Prostate gland (tissue), 2 donors: ENCODE measurements at regions not wholly inside any gene's neighbourhood (a gene's known extent, or its start where the extent isn't known, plus 50 kb on each side); places are given as distances from the start of the nearest gene placed in this dataset.

ENCODE experiments used
- DNase-seq: peaks from one replicate; pipeline ENCODE4 v3.0.0-alpha.2; 2019; ENCODE audit warnings: low spot score
- H3K27ac ChIP-seq, 2 donors: fragments of 200-600 bp; sonication (generic); 2 replicates each; pipeline ENCODE4 v1.5.1; 2017 to 2019
- H3K27me3 ChIP-seq: fragments of 200-600 bp; sonication (generic); replicated peaks from 2 replicates; pipeline ENCODE4 v1.5.1; 2019; ENCODE audit not compliant: insufficient read depth
- H3K36me3 ChIP-seq, 2 donors: fragments of 200-600 bp; sonication (generic); 1 replicate in 1 of 2; 2 replicates in 1 of 2; pipeline versions ENCODE4 v1.5.1 to v1.8.1; 2017 to 2019
- H3K4me1 ChIP-seq: fragments of 200-600 bp; sonication (generic); replicated peaks from 2 replicates; pipeline ENCODE4 v1.5.1; 2019
- H3K4me3 ChIP-seq, 2 donors: fragments of 200-600 bp; sonication (generic); 2 replicates each; pipeline ENCODE4 v1.5.1; 2017 to 2019
- H3K9me3 ChIP-seq: fragments of 200-600 bp; sonication (generic); 2 replicates; pipeline ENCODE4 v1.5.1; 2017
- CTCF ChIP-seq, 4 experiments: fragments of 200-600 bp in 2 of 4; fragments of 450-650 bp in 2 of 4; sonication (generic) in 2 of 4; IDR thresholded peaks; 1 replicate in 3 of 4; 2 replicates in 1 of 4; pipeline ENCODE4 v1.5.1; 2016 to 2019; ENCODE audit warnings: antibody characterized with exemption in 4 of 4, mild to moderate bottlenecking in 2 of 4, moderate library complexity in 2 of 4
- POLR2A ChIP-seq: fragments of 450-650 bp; IDR thresholded peaks from one replicate; pipeline ENCODE4 v1.6.1; 2016; ENCODE audit warnings: antibody characterized with exemption, mild to moderate bottlenecking
- POLR2AphosphoS5 ChIP-seq: sonication (generic); formaldehyde crosslinking; IDR thresholded peaks from one replicate; pipeline ENCODE4 v1.6.1; 2017; ENCODE audit warnings: antibody characterized with exemption
- WGBS: methylation state at CpG from one replicate; pipeline ENCODE4 v1.1.5; 2018; 5-methylcytosine and 5-hydroxymethylcytosine counted together
- intact Hi-C: fragments of 100-400 bp; cut with DNase I; formaldehyde crosslinking; loops from one replicate; pipeline ENCODE4 v1.14.2; 2022

GRCh38 chr16:87186876-87187533 lies 130.2 kb downstream of the C16orf95 start:
- Histone ChIP-seq H3K27ac (no peak overlapping the region), H3K4me1 (no peaks in the 10 kb centered on the region), H3K27me3 (no peaks in the 10 kb centered on the region), H3K36me3 (no peaks in the 10 kb centered on the region), H3K4me3 (no peak overlapping the region), H3K9me3 (no peaks in the 10 kb centered on the region)
- intact Hi-C loops: no loop called here
- 79% methylated on average over 11 of the region's 11 CpGs for WGBS
- no peak for DNase-seq
- TF ChIP-seq CTCF (IDR thresholded peaks at IDR 0.05) (no peak), POLR2AphosphoS5 (no peak), POLR2A (no peak)

DNA sequence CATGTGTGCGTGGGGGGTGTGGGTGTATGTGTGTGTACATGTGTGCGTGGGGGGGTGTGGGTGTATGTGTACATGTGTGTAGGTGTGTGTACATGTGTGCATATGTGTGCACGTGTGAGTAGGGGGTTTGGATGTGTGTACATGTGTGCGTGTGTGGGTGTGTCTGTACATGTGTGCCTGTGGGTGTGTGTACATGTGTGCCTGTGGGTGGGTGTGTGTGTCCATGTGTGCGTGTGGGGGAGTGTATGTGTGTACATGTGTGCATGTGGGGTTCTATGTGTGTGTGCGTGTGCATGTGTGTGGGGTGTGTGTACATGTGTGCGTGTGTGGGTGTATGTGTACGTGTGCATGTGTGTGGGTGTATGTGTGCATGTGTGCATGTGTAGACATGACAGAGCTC lies 129.1 kb downstream of the C16orf95 start:
- H3K4me1 ChIP-seq: no peaks in the 10 kb centered on the region
- no peak for DNase-seq
- no peak overlapping the region for H3K27ac ChIP-seq
- 90% methylated on average over 8 of the region's 8 CpGs for WGBS
- H3K9me3 ChIP-seq: no peaks in the 10 kb centered on the region
- no peaks in the 10 kb centered on the region for H3K36me3 ChIP-seq
- H3K4me3 ChIP-seq: no peak overlapping the region
- no peak for TF ChIP-seq CTCF (IDR thresholded peaks at IDR 0.05)
- no peak for TF ChIP-seq POLR2AphosphoS5
- no peak for TF ChIP-seq POLR2A
- intact Hi-C loops: no loop called here
- H3K27me3 ChIP-seq: no peaks in the 10 kb centered on the region

- Histone ChIP-seq H3K9me3 (no peaks in the 10 kb centered on the region), H3K27ac (no peak overlapping the region), H3K36me3 (no peaks in the 10 kb centered on the region), H3K4me3 (no peak overlapping the region), H3K4me1 (no peaks in the 10 kb centered on the region), H3K27me3 (no peaks in the 10 kb centered on the region)
- 98% methylated on average over 8 of the region's 8 CpGs for WGBS
- no peak for DNase-seq
- TF ChIP-seq POLR2AphosphoS5 (no peak), POLR2A (no peak), CTCF (IDR thresholded peaks at IDR 0.05) (no peak)
- intact Hi-C loops: no loop called here
These were observed 127.8 kb downstream of the C16orf95 start for GRCh38 chr16:87189426-87189825.

- H3K9me3 ChIP-seq: no peaks in the 10 kb centered on the region
- intact Hi-C loops: no loop called here
- no peak for DNase-seq
- no peaks in the 10 kb centered on the region for H3K27me3 ChIP-seq
- no peak overlapping the region for H3K4me3 ChIP-seq
- 87% methylated on average over 9 of the region's 9 CpGs for WGBS
- no peak for TF ChIP-seq CTCF (IDR thresholded peaks at IDR 0.05)
- no peak for TF ChIP-seq POLR2AphosphoS5
- no peak for TF ChIP-seq POLR2A
- no peak overlapping the region for H3K27ac ChIP-seq
- H3K4me1 ChIP-seq: no peaks in the 10 kb centered on the region
- no peaks in the 10 kb centered on the region for H3K36me3 ChIP-seq
These were observed 126.6 kb downstream of the C16orf95 start for GRCh38 chr16:87190288-87191230.
